ENCODE measurements at regions not wholly inside any gene's neighbourhood (a gene's known extent, or its start where the extent isn't known, plus 50 kb on each side); places are given as distances from the start of the nearest gene placed in this dataset.

GRCh38 chr5:68396722-68397121, 181.2 kb downstream of the PIK3R1 start:
- no peak for TF ChIP-seq POLR2A (IDR thresholded peaks at IDR 0.05)
- TF ChIP-seq, protein P1, sequence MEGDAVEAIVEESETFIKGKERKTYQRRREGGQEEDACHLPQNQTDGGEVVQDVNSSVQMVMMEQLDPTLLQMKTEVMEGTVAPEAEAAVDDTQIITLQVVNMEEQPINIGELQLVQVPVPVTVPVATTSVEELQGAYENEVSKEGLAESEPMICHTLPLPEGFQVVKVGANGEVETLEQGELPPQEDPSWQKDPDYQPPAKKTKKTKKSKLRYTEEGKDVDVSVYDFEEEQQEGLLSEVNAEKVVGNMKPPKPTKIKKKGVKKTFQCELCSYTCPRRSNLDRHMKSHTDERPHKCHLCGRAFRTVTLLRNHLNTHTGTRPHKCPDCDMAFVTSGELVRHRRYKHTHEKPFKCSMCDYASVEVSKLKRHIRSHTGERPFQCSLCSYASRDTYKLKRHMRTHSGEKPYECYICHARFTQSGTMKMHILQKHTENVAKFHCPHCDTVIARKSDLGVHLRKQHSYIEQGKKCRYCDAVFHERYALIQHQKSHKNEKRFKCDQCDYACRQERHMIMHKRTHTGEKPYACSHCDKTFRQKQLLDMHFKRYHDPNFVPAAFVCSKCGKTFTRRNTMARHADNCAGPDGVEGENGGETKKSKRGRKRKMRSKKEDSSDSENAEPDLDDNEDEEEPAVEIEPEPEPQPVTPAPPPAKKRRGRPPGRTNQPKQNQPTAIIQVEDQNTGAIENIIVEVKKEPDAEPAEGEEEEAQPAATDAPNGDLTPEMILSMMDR (IDR thresholded peaks at IDR 0.05): no peak

All from lower leg skin (tissue), 3 donors.